ENCODE measurements at regions not wholly inside any gene's neighbourhood (a gene's known extent, or its start where the extent isn't known, plus 50 kb on each side); places are given as distances from the start of the nearest gene placed in this dataset.
"Not testable (repeated sequence)": the region's sequence is repeated elsewhere in the genome, so short reads cannot be mapped to it uniquely, and the experiment has no call there.

DNA sequence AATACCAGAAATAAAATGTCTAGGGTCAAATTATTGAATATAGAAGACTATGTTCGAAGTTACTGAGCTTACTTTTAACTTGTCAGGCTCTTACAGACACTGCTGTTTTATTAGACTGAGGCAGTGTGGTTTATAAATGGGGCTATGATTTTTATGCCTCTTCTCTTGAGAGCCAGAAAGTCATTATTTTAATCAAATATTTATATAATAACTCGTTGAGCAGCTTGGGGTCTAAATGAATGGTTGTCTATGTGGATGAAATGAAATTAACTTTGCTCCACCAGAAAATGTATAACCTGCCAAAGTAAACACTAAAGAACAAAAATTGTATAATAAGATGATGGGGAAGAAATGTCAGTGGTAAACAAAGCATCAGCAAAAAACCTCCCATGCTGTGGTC is 175.6 kb upstream of the THSD7A start:
- no peak for DNase-seq

DNA sequence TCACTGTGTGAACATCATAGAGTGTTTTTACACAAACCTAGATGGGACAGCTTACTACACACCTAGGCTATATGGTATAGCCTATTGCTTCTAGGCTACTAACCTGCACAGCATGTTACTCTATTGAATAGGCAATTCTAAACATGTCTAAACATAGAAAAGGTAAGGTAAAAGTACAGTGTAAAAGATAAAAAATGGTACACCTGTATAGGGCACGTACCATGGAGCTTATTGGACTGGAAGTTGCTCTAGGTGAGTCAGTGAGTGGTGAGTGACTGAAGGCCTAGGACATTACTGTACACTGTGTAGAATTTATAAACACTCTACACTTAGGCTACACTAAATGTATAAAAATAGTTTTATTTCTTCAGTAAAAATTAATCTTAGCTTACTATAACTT is 182.0 kb upstream of the THSD7A start:
- no peak for DNase-seq

DNA sequence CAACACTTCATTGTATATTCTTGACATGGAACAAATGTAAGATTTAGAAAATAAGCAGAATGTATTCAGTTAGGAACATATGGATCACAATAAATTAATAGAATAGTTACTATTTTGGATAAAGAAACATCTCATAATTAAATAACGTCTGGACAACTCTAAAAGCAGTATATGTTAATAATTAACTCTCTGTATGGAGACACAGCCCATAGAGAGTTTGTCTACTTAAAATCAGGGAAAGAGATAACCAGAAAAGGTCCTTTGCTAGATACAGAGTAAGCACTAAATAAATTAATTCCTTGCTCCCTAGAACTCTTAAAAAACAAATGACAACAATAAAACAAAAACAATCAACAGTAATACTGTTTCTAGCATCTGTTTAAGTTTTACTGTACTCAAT is 184.4 kb upstream of the THSD7A start:
- DNase-seq, result no peak

DNA sequence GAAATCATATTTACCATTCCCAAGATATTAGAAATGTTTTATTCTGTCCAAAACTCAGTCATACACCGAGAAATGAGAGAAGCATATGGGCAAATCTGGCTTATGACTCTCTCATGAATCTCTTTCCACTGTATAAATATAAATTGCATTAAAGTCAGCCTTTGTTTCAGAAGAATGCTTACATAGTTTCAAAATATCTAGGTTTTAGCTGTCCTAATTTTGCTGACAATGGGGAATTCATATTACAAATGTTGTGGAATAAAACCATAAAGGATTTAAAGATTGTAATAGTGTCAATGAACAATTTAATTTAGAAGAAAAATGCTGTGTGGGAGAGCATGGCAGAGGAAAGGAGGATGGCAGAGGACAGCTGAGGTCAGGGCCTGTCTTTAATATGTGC is 185.0 kb upstream of the THSD7A start:
- no peak for DNase-seq

DNA sequence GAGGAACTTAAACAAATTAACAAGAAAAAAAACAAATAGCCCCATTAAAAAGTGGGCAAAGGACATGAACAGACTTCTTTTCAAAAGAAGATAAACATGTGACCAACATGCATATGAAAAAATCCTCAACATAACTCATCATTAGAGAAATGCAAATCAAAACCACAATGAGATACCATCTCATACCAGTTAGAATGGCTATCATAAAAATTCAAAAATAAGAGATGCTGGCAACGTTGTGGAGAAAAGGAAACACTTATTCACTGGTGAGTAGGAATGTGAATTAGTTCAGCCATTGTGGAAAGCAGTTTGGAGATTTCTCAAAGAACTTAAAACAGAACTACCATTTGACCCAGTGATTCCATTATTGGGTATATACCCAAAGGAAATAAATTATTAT is 189.1 kb upstream of the TMEM106B start:
- DNase-seq, result not testable (repeated sequence)

DNA sequence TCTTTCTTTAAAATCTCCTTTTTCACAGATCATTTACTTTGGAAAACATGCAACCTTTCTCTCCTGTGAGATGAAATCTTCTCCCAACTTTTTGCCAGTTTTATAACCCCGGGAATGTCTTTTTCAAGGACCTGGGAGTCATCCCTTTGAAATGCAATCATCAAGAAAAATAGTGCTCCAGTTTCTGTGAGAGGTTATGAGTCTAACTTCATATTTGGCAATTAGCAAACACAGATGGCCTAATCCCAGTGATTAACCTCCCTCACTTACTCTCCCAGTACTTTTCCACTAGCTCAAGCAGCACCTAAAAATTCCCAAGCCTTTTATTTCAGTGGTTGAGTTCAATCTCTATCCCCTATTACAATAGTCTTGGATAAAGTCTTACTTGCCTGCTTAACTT is 185.8 kb upstream of the TMEM106B start:
- no peak for DNase-seq

DNA sequence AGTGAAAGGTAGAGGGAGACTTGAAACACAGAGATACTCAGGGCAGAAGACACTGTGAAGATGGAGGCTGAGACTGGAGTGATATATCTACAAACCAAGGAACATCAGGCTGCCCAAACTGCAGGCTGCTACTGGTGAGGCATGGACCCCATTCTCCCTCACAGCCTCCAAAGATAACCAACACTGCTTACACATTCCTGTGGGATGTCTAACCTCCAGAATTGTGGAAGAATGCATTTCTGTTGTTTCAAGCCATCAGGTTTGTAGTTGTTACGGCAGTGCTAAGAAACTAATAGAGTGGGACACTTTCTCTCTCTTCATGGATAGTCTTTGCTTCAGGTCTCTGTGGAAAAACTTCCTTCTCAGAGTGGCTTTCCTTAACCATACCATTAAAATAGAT is 182.6 kb upstream of the TMEM106B start:
- no peak for DNase-seq

DNA sequence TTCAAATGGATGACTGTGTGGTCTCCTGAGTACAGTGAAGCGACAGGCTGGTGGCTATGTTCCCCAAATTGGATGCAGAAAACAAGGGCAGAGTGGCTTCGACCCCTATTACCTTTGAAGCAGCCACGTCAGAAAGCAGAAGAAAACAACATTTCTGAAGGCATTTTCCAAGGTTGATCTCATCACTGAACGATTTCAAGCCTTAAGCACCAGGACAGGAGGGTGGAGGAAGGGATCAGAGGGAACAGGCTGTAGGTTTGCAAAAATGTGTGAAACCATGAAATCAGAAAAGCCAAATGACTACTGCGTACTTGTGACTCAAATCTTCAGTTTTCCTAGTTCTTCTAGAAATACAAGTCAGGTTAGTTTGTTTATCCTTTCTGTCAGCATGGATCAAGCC is 181.0 kb upstream of the TMEM106B start:
- no peak for DNase-seq

DNA sequence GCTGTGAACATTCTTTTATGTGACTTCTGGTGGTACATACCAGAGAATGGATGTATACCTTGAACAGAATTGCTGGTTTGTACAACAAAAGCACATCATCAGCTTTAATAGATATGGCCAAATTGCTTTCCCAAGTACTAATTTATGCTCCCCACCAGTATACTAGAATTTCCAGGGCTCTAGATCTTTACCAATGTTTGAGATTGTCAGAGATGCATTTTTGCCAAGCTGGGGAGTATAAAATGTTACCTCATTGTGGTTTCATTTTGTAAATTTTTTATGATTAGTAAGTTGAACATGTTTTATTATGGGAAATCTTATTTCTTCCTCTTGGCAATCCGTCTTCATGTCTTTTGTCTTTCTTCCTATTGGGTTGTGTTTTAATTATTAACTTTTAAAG is 179.9 kb upstream of the TMEM106B start:
- DNase-seq, result no peak

DNA sequence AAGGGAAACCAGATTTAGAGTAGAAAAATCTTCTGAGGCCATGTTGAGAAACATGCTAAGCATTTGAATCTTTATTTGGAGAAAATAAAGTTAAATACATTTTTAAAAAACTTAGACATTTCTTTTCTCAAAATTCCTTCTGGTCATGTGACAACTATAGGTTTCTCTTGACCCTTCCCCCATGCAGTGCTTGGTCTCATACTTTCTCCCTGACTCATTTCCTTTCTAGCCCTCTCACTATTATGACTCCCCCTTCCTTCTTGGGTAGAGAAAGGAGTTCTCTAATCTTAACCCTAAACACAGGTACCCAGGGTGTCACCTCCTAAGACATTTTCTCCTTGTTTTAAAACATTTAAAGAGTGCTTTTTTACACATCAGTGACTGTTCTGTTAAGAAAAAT is 179.5 kb upstream of the TMEM106B start:
- DNase-seq, result no peak

DNA sequence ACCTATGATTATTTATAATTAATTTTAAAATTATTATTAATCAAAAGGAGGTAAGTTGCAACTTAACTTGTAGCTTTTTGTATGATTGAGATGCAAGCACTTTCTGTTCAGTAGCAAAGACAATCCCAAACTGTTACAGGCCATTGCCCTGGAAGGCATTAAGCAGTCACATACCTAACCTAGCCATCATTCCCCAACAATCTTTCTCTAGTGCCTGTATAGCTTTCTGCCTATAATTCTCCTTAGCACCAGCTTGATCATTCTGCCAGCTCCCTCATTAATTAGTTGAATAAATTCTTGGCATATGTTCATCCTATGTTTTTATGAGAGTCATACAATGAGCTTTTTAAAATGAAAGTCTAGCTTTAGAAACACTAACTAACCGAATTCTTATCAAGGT is 178.9 kb upstream of the TMEM106B start:
- no peak for DNase-seq

DNA sequence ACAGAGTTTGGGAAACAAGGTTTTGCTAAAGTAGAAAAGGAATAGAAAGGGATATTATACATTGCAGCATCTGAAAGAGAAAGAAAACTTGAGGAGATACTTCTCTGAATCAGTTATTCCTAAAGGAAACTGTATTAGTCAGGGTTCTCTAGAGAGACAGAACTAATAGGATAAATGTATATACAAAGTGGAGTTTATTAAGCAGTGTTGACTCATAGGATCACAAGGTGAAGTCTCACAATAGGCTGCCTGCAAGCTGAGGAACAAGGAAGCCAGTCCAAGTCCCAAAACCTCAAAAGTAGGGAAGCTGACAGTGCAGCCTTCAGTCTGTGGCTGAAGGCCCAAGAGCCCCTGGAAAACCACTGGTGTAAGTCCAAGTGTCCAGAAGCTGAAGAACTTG is 167.6 kb upstream of the TMEM106B start:
- peak in 2 of 4 experiments; percentile 17 to 22 for DNase-seq

DNA sequence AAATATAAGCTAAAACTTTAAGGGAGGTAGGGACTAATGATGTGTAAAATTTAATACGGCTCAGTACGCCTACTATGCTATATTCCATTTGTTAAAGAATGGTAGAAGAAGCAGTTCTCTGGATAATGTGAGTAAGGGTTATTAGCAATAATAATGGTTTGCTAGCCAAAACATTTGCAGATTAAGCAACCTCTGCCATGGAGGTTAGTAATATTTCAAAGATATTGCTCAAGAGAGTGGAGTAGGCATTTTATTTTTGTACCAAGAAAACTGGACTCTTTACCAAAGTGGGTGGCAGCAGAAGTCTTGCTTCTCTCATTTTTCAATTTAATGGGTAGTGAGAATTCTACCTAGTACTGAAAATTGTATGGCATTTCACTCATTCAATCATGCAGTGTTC is 158.9 kb upstream of the TMEM106B start:
- DNase-seq, result peak in 2 of 4 experiments; percentile 36 to 41

DNA sequence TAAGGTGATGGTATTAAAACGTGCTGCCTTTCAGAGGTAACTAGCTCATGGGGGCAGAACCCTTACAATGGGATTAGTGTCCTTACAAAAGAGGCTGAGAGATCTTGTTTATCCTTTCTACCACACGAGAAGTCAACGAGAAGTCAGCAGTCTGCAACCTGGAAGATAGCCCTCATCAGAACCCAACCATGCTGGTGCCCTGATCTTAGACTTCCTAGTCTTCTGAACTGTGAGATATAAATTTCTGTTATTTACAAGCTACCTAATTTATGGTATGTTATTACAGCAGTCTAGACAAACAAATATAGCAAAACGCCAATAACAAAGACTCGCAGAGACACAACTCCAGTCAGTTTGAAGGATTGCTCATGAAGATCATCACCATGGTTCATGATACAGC is 157.5 kb upstream of the TMEM106B start:
- DNase-seq, result no peak

DNA sequence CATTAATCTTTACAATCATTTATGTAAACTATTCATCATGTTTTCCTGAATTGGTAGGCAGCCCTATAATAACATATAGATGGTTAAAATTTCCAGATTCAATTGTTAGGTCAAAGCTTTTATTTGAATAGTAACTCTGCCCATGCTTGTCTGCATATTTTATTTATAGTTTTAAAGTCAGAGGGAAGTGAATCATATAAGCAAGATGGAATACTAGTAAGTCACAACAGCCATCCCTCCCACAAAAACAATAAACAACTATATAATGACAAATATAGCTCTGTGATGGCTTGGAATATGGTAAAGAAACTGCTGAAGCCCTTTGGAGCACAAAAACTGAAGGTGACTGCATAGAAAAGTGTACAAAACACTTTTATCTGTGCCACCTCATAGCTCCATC is 156.3 kb upstream of the TMEM106B start:
- no peak for DNase-seq

DNA sequence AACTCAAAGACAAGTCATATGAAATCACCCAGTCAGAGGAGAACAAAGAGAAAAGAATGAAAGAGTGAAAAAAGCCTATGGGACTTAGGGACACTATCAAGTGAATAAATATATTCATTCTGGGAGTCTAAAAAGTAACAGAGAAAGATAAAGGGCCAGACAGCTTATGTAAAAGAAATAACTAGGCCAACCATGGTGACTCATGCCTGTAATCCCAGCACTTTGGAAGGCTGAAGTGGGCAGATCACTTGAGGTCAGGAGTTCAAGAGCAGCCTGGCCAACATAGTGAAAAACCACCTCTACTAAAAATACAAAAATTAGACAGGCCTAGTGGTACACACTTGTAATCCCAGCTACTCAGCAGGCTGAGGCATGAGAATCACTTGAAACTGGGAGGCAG is 154.7 kb upstream of the TMEM106B start:
- DNase-seq, result no peak

DNA sequence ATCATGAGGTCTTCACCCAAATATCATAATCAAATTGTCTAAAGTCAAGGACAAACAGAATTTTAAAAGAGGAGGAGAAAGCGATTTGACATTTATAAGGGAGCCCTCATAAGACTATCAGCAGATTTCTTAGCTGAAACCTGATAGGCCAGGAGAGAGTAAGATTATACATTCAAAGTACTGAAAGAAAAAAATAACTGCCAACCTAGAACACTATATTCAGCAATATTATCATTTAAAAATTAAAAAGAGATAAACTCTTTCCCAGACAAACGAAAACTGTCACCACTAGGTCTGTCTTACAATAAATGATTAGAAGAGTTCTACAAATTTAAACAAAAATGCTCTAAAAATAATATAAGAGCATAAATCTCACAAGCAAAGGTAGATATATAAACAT is 154.1 kb upstream of the TMEM106B start:
- no peak for DNase-seq

DNA sequence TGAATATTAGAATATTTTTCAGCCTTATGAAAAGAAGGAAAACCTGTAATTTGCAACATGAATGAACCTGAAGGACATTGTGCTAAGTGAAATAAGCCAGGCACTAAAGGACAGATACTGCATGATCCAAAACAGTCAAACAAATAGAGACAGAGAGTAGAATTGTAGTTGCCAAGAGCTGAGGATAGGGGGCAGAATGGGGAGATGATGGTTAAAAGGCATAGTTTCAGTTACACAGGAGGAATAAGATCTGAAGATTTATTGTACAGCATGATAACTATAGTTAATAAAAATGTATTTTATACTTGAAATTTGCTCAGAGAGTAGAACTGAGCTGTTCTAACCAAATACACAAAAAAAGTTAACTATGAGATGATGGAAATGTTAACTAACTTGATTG is 149.0 kb upstream of the TMEM106B start:
- peak in 1 of 4 experiments; percentile 10 for DNase-seq

DNA sequence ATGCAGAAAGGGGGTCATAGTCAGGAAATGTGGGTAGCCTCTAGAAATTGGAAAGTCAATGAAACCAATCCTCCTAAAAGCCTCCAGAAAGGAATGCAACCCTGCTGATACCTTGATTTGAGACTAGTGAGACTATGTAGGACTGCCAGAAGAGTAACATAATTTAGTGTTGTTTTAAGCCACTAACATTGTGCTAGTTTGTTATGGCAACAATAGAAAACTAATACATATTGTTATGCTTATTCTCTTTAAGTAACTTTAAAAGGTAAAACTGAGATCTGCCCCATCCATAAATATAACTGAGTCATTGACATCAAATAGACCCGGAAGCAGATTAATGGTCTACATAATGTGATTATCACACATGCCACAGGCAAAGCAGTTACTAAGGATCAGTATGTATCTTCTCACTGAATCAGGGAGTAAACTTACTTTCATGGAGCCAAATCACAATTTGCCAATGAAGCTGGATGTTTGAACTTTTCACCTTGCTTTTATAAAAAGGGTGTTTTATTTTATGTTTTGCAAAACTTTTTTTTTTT is 146.4 kb upstream of the TMEM106B start:
- DNase-seq, result no peak

DNA sequence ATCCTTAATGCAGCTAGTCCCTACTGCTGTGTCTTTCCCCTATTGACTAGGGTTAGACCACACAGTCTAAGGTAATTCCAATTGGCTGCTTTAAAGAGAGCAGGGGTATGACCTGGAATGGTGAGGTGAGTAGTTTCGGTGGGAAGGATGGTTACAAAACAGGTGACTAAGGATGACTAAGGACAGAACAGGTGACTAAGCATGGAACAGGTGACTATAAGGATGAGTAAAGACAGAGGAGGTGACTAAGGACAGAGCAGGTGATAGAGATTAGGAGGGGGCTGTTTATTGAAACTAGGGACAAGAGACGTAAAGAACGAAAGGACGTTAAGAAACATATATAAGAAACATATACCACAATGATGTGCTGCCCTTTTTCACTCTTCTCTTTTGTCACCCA is 145.1 kb upstream of the TMEM106B start:
- no peak for DNase-seq

DNA sequence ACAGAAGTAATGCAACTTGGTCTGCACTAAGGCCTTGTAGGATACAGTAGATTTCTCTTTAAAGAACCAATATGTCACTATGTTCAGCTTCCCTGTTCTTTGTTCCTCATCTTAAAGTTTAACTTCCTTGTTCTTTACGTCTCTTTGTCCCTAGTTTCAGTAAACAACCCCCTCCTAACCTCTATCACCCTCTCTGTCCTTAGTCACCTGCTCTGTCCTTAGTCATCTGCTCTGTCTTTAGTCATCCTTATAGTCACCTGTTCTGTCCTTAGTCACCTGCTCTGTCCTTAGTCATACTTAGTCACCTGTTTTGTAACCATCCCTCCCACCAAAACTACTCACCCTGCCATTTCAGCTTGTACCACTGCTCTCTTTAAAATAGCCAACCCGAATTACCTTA is 144.6 kb upstream of the TMEM106B start:
- DNase-seq, result peak; percentile 46 to 86 (median 62)

DNA sequence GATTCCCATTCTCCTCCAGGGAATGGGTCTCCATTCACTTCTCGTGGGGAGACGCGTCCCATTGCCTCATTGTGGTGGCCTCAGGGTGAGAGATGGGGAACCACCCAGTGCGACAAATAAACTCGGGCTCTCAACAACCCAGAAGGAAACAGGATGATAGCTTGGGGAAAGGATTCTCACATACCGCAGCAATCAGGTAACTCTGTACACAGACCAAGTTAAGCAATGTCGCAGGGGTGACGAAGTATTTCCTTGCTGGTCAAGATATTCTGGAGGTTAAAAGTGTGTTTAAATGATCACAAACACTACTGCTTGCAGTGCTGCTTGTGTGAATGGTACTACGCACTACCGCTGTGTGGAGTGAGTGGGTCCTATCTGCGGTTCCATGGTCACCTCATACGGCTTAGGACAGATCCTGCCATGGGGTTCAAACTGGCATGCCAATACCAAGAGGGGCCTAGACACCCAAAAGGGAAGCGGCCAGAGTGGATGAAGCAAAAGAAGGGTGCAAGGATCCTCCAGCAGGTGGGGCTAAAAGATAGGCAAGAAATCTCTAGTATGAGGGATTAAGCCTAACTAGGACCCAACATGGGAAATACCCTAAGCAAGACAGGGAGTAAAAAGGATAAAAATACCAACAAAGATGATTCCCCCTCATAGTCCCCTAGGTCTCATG is 143.8 kb upstream of the TMEM106B start:
- DNase-seq, result peak; percentile 55 to 65 (median 56)

DNA sequence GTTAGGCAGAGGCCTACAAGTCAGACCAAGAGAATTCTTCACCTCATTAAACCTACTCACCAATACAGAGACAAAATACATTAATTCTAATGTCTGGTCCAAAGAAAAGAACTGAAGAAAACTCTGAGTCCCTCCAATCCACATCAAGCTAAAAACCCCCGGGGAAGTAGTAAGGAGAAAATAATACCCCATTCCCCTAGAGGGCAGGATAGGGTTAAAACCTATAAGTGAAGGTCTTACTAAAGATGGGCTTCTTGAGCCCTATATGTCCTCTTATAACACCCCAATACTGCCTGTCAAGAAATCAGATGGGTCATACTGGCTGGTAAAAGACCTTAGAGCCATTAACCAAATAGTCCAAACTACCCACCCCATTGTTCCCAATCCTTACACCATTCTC is 141.3 kb upstream of the TMEM106B start:
- DNase-seq, result no peak

DNA sequence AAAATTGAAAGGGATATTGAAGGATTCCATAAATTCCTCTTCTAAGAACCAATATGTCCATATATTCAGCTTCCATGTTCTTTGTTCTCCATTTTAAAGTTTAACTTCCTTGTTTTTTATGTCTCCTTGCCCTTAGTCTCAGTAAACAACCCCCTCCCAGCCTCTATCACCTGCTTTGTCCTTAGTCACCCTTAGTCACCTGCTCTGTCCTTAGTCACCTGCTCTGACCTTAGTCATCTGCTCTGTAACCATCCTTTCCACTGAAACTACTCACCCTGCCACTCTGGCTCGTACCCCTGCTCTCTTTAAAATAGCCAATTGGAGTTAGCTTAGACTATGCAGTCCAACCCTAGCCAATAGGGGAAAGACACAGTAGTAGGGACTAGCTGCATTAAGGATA is 136.2 kb upstream of the TMEM106B start:
- DNase-seq, result peak in 1 of 4 experiments; percentile 4

DNA sequence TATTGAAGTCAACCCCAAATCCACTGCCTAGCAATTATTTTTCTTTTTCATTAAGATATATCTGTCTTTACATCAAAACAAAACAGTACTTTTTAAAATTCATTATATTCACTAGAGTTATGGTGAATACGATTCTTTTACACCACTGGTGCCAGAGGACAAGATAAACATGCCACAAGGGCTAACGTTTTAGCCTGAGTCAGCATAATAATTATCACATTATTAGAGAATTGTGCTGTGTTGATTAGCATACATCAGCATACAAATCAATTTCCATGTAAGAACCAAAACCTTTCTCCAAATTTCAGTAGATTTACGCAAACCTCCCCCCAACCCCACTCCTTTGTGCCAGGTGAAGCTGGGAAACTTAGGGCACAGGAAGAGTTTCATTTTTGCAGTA is 131.1 kb upstream of the TMEM106B start:
- DNase-seq, result no peak

All from suppressor macrophage (primary cell).